B cell (primary cell): ENCODE measurements at regions not wholly inside any gene's neighbourhood (a gene's known extent, or its start where the extent isn't known, plus 50 kb on each side); places are given as distances from the start of the nearest gene placed in this dataset.

Experiments
- ATAC-seq: fragments of 200-7000 bp; cut with Tn5 transposase; one replicate; pipeline ENCODE4 v1.10.0; 2021; ENCODE audit warnings: low read depth, mild to moderate bottlenecking, moderate number of reproducible peaks, moderate library complexity
- CTCF ChIA-PET: fragments of 350-600 bp; sonication (Branson Sonifier 250); formaldehyde crosslinking; loops from one replicate; lab custom pipeline; 2021; ENCODE audit warnings: antibody characterized with exemption, inconsistent platforms; lab: Charles Lee
- POLR2A ChIA-PET: fragments of 350-600 bp; sonication (Branson Sonifier 250); formaldehyde crosslinking; loops from one replicate; lab custom pipeline; 2021; ENCODE audit warnings: antibody characterized with exemption; lab: Charles Lee
- DNase-seq: peaks from one replicate; pipeline ENCODE4 v3.0.0; 2013
- H2AFZ ChIP-seq: 2 replicates; pipeline ENCODE4 v1.6.1; 2012; ENCODE audit warnings: mild to moderate bottlenecking, low read depth, low read length; ENCODE audit not compliant: insufficient read depth, poor library complexity, severe bottlenecking
- H3K27ac ChIP-seq, 2 donors: 1 replicate in 1 of 2; 2 replicates in 1 of 2; pipeline ENCODE4 v1.5.1; 2012 to 2013; ENCODE audit warnings: low read length in 2 of 2, mild to moderate bottlenecking in 2 of 2, moderate library complexity in 1 of 2
- H3K27me3 ChIP-seq, 4 experiments: fragments of 200-600 bp in 1 of 4; sonication (generic) in 1 of 4; replicated peaks in 1 of 4; 1 replicate in 2 of 4; 2 replicates in 2 of 4; pipeline versions ENCODE4 v1.6.1 to v1.7.0; 2013 to 2016; ENCODE audit warnings: low read length in 3 of 4, mild to moderate bottlenecking in 2 of 4, mixed read lengths in 1 of 4, moderate library complexity in 1 of 4; ENCODE audit not compliant: insufficient read depth in 4 of 4, control insufficient read depth in 3 of 4; ENCODE audit errors: control extremely low read depth in 1 of 4
- H3K36me3 ChIP-seq, 2 experiments: replicated peaks in 1 of 2; 1 replicate in 1 of 2; 2 replicates in 1 of 2; pipeline versions ENCODE4 v1.6.1 to v1.7.1; 2013; ENCODE audit warnings: low read length in 1 of 2; ENCODE audit not compliant: insufficient read depth in 2 of 2, control insufficient read depth in 1 of 2; ENCODE audit errors: control extremely low read depth in 1 of 2, extremely low read depth in 1 of 2
- H3K4me1 ChIP-seq, 2 donors: fragments of 200-600 bp in 1 of 2; sonication (generic) in 1 of 2; 1 replicate in 1 of 2; 2 replicates in 1 of 2; pipeline versions ENCODE4 v1.5.1 to v1.6.1; 2013 to 2017; ENCODE audit warnings: low read length in 2 of 2; ENCODE audit not compliant: control insufficient read depth in 2 of 2, insufficient read depth in 2 of 2
- H3K4me2 ChIP-seq: replicated peaks from 2 replicates; pipeline ENCODE3; 2012; ENCODE audit warnings: mild to moderate bottlenecking, low read depth, low read length; ENCODE audit not compliant: poor library complexity, severe bottlenecking
- H3K4me3 ChIP-seq, 5 experiments: fragments of 200-600 bp in 1 of 5; sonication (generic) in 1 of 5; 1 replicate in 3 of 5; 2 replicates in 2 of 5; pipeline versions ENCODE4 v1.5.1 to v1.7.0; 2011 to 2016; ENCODE audit warnings: low read length in 4 of 5, mild to moderate bottlenecking in 4 of 5, low read depth in 2 of 5, control low read depth in 1 of 5, moderate library complexity in 1 of 5; ENCODE audit not compliant: insufficient read depth in 1 of 5; ENCODE audit errors: control extremely low read depth in 1 of 5, extremely low read depth in 1 of 5
- H3K79me2 ChIP-seq: fragments of 200-600 bp; sonication (generic); one replicate; pipeline ENCODE4 v1.6.0; 2016; ENCODE audit warnings: low read length; ENCODE audit not compliant: control insufficient read depth, insufficient read depth
- H3K9ac ChIP-seq: fragments of 200-600 bp; sonication (generic); 2 replicates; pipeline ENCODE4 v1.6.1; 2017; ENCODE audit warnings: mild to moderate bottlenecking, low read length, moderate library complexity
- H3K9me3 ChIP-seq, 3 donors: one replicate each; pipeline versions ENCODE4 v1.6.1 to v1.7.1; 2013; ENCODE audit warnings: low read length in 2 of 3; ENCODE audit not compliant: control insufficient read depth in 2 of 3, insufficient read depth in 1 of 3; ENCODE audit errors: control extremely low read depth in 1 of 3
- H4K20me1 ChIP-seq: 2 replicates; pipeline ENCODE4 v1.6.0; 2012; ENCODE audit warnings: mild to moderate bottlenecking, low read length; ENCODE audit not compliant: insufficient read depth, control insufficient read depth, poor library complexity, severe bottlenecking
- H3K27ac Mint-ChIP-seq: one replicate; pipeline ENCODE4 v1.8.0; 2021; ENCODE audit warnings: mixed read lengths
- H3K27me3 Mint-ChIP-seq: one replicate; pipeline ENCODE4 v1.8.0; 2021; ENCODE audit warnings: mixed read lengths
- H3K4me1 Mint-ChIP-seq: one replicate; pipeline ENCODE4 v1.8.0; 2021; ENCODE audit warnings: mixed read lengths
- H3K4me3 Mint-ChIP-seq: one replicate; pipeline ENCODE4 v1.8.0; 2021; ENCODE audit warnings: mixed read lengths
- H3K9me3 Mint-ChIP-seq: one replicate; pipeline ENCODE4 v1.8.0; 2022; ENCODE audit warnings: mixed read lengths; ENCODE audit not compliant: insufficient read depth
- CTCF ChIP-seq: fragments of 200-600 bp; IDR thresholded peaks from one replicate; pipeline ENCODE4 v1.8.0; 2022; ENCODE audit warnings: antibody characterized with exemption, mild to moderate bottlenecking
- EZH2 ChIP-seq: IDR thresholded peaks from 2 replicates; pipeline ENCODE4 v1.6.1; 2012; ENCODE audit warnings: borderline replicate concordance, low read depth, mild to moderate bottlenecking, moderate library complexity, low read length; ENCODE audit not compliant: insufficient read depth, poor library complexity, severe bottlenecking
- WGBS: methylation state at CpG from one replicate; pipeline ENCODE4 v1.1.5; 2013; ENCODE audit warnings: missing lambda C conversion rate; ENCODE audit not compliant: insufficient coverage; 5-methylcytosine and 5-hydroxymethylcytosine counted together
- intact Hi-C: fragments of 100-400 bp; cut with micrococcal nuclease; formaldehyde crosslinking; loops from one replicate; pipeline ENCODE4 v1.10.0; 2022

GRCh38 chr7:114358911-114359310 is 55.7 kb upstream of the FOXP2 start:
- 100% methylated on average over 1 of the region's 2 CpGs for WGBS
- ChIA-PET CTCF (no interaction called here), POLR2A (no interaction called here)
- Mint-ChIP-seq H3K27ac (no peak overlapping the region), H3K27me3 (no peaks in the 10 kb centered on the region), H3K9me3 (no peaks in the 10 kb centered on the region), H3K4me3 (no peak overlapping the region), H3K4me1 (no peaks in the 10 kb centered on the region)
- intact Hi-C loops = no loop called here
- H3K9me3 ChIP-seq = no peaks in the 10 kb centered on the region
- no peaks in the 10 kb centered on the region for H3K4me1 ChIP-seq
- no peaks in the 10 kb centered on the region for H3K36me3 ChIP-seq
- no peak overlapping the region for H3K4me2 ChIP-seq
- H2AFZ ChIP-seq = no peak overlapping the region
- DNase-seq = no peak
- TF ChIP-seq CTCF (no peak), EZH2 (no peak)
- H4K20me1 ChIP-seq = no peaks in the 10 kb centered on the region
- no peak overlapping the region for H3K9ac ChIP-seq
- H3K27ac ChIP-seq = no peak overlapping the region
- no peaks in the 10 kb centered on the region for H3K79me2 ChIP-seq
- no peaks in the 10 kb centered on the region for H3K27me3 ChIP-seq
- no peak for ATAC-seq
- H3K4me3 ChIP-seq = no peak overlapping the region

DNA sequence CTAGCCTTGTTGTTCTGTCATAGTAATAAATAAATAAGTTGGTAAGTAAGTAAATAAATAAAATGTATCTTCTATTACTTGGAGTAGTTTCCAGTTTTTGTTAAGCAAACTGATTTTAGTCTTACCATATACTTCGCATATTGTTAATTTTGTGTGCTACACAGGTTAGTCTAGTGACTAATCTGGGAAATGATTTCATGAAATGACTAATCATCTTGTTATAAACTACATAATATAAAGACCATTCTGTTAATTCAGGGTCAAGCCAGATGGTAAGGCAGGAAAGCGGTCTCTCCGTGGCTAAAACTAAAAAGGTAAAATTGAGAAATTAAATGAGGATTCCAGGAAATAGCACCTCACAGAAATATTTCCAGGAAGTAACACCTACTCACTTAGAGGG is 58.5 kb upstream of the FOXP2 start:
- no peaks in the 10 kb centered on the region for H3K4me1 Mint-ChIP-seq
- no peaks in the 10 kb centered on the region for H3K27me3 Mint-ChIP-seq
- no peak overlapping the region for H3K4me3 Mint-ChIP-seq
- CTCF ChIA-PET = no interaction called here
- intact Hi-C loops = no loop called here
- Histone ChIP-seq H3K9ac (no peak overlapping the region), H3K79me2 (no peaks in the 10 kb centered on the region), H3K27me3 (no peaks in the 10 kb centered on the region), H3K27ac (no peak overlapping the region), H3K4me1 (no peaks in the 10 kb centered on the region), H4K20me1 (no peaks in the 10 kb centered on the region), H3K9me3 (no peaks in the 10 kb centered on the region), H3K4me3 (no peak overlapping the region), H2AFZ (no peak overlapping the region), H3K4me2 (no peak overlapping the region), H3K36me3 (no peaks in the 10 kb centered on the region)
- no peak overlapping the region for H3K27ac Mint-ChIP-seq
- ATAC-seq (no peak), DNase-seq (no peak)
- no peaks in the 10 kb centered on the region for H3K9me3 Mint-ChIP-seq
- WGBS = no CpG with 5 or more reads among the region's 3 CpGs
- no peak for TF ChIP-seq CTCF
- TF ChIP-seq EZH2 = no peak
- POLR2A ChIA-PET = no interaction called here
